ENCODE measurements at regions not wholly inside any gene's neighbourhood (a gene's known extent, or its start where the extent isn't known, plus 50 kb on each side); places are given as distances from the start of the nearest gene placed in this dataset.

GRCh38 chr2:105469781-105470180 lies 70.9 kb upstream of the FHL2 start:
- Histone ChIP-seq H3K4me3 (no peak overlapping the region), H3K27me3 (no peaks in the 10 kb centered on the region), H3K27ac (no peak overlapping the region), H3K9me3 (no peaks in the 10 kb centered on the region), H3K36me3 (no peaks in the 10 kb centered on the region), H3K4me1 (peaks cover 0 to 3% of the 10 kb centered on the region in 2 donors)
- intact Hi-C loops (cut with DNase I) = no loop called here
- DNase-seq (ENCODE audit: low spot score in 2 of 2) = no peak
- no peak for TF ChIP-seq CTCF (IDR thresholded peaks at IDR 0.05)

GRCh38 chr2:105468582-105469042 lies 69.8 kb upstream of the FHL2 start:
- DNase-seq (ENCODE audit: low spot score in 2 of 2) = no peak
- intact Hi-C loops (cut with DNase I) = no loop called here
- TF ChIP-seq CTCF (IDR thresholded peaks at IDR 0.05) = no peak

GRCh38 chr2:105464325-105464724 lies 65.5 kb upstream of the FHL2 start:
- intact Hi-C loops (cut with DNase I) = no loop called here
- no peak for DNase-seq (ENCODE audit: low spot score in 2 of 2)
- H3K27ac ChIP-seq = no peak overlapping the region

More at GRCh38 chr2:105468582-105469042, 69.8 kb upstream of the FHL2 start:
- Histone ChIP-seq H3K4me1 (peaks cover 0 to 2% of the 10 kb centered on the region in 2 donors), H3K36me3 (no peaks in the 10 kb centered on the region), H3K9me3 (no peaks in the 10 kb centered on the region), H3K4me3 (no peak overlapping the region), H3K27ac (no peak overlapping the region), H3K27me3 (no peaks in the 10 kb centered on the region)

GRCh38 chr2:105460048-105460732 lies 61.3 kb upstream of the FHL2 start:
- DNase-seq (ENCODE audit: low spot score in 2 of 2) = no peak
- Histone ChIP-seq H3K27ac (no peak overlapping the region), H3K4me3 (no peak overlapping the region), H3K9me3 (no peaks in the 10 kb centered on the region), H3K36me3 (no peaks in the 10 kb centered on the region), H3K27me3 (no peaks in the 10 kb centered on the region), H3K4me1 (peaks cover 0 to 3% of the 10 kb centered on the region in 2 donors)
- TF ChIP-seq CTCF (IDR thresholded peaks at IDR 0.05) = no peak
- intact Hi-C loops (cut with DNase I) = no loop called here

More at GRCh38 chr2:105464325-105464724, 65.5 kb upstream of the FHL2 start:
- Histone ChIP-seq H3K36me3 (no peaks in the 10 kb centered on the region), H3K4me3 (no peak overlapping the region), H3K27me3 (no peaks in the 10 kb centered on the region), H3K9me3 (no peaks in the 10 kb centered on the region), H3K4me1 (peaks cover 0 to 3% of the 10 kb centered on the region in 2 donors)
- no peak for TF ChIP-seq CTCF (IDR thresholded peaks at IDR 0.05)

GRCh38 chr2:105458076-105458475 lies 59.2 kb upstream of the FHL2 start:
- DNase-seq (ENCODE audit: low spot score in 2 of 2) = no peak
- Histone ChIP-seq H3K9me3 (no peaks in the 10 kb centered on the region), H3K36me3 (no peaks in the 10 kb centered on the region), H3K27ac (no peak overlapping the region), H3K4me3 (no peak overlapping the region), H3K4me1 (peaks cover 0 to 5% of the 10 kb centered on the region in 2 donors), H3K27me3 (no peaks in the 10 kb centered on the region)
- intact Hi-C loops (cut with DNase I) = no loop called here
- no peak for TF ChIP-seq CTCF (IDR thresholded peaks at IDR 0.05)

All from ascending aorta (tissue), 2 donors.